ENCODE measurements at regions not wholly inside any gene's neighbourhood (a gene's known extent, or its start where the extent isn't known, plus 50 kb on each side); places are given as distances from the start of the nearest gene placed in this dataset.
"Not testable (repeated sequence)": the region's sequence is repeated elsewhere in the genome, so short reads cannot be mapped to it uniquely, and the experiment has no call there.

GRCh38 chr5:67805666-67806348 lies 409.7 kb upstream of the PIK3R1 start:
- no peak overlapping the region for H3K27ac ChIP-seq (ENCODE audit: low read depth, low read length)
- H3K36me3 ChIP-seq (ENCODE audit: control insufficient read depth, insufficient read depth, low read length): no peaks in the 10 kb centered on the region
- H3K4me3 ChIP-seq (ENCODE audit: low read depth, low read length): no peak overlapping the region
- no peaks in the 10 kb centered on the region for H3K27me3 ChIP-seq (ENCODE audit: control insufficient read depth, insufficient read depth, low read length)
- H3K9me3 ChIP-seq (ENCODE audit: control insufficient read depth, insufficient read depth, low read length): no peaks in the 10 kb centered on the region
- WGBS (ENCODE audit: insufficient coverage): 79% methylated on average over 4 of the region's 4 CpGs
- DNase-seq (ENCODE audit: low read depth in 4 of 6, low spot score in 6 of 6): no peak
- H3K4me1 ChIP-seq (ENCODE audit: control insufficient read depth, insufficient read depth, low read length): no peaks in the 10 kb centered on the region

- Histone ChIP-seq H3K27ac (ENCODE audit: low read depth, low read length) (no peak overlapping the region), H3K4me3 (ENCODE audit: low read depth, low read length) (no peak overlapping the region), H3K9me3 (ENCODE audit: control insufficient read depth, insufficient read depth, low read length) (no peaks in the 10 kb centered on the region), H3K36me3 (ENCODE audit: control insufficient read depth, insufficient read depth, low read length) (no peaks in the 10 kb centered on the region), H3K4me1 (ENCODE audit: control insufficient read depth, insufficient read depth, low read length) (no peaks in the 10 kb centered on the region), H3K27me3 (ENCODE audit: control insufficient read depth, insufficient read depth, low read length) (no peaks in the 10 kb centered on the region)
- DNase-seq (ENCODE audit: low read depth in 4 of 6, low spot score in 6 of 6): no peak
- no CpG with 5 or more reads among the region's 2 CpGs for WGBS (ENCODE audit: insufficient coverage)
Measured at GRCh38 chr5:67802766-67803165, 412.8 kb upstream of the PIK3R1 start.

GRCh38 chr5:67799732-67800234 lies 415.8 kb upstream of the PIK3R1 start:
- WGBS (ENCODE audit: insufficient coverage): 100% methylated on average over 4 of the region's 5 CpGs
- no peaks in the 10 kb centered on the region for H3K4me1 ChIP-seq (ENCODE audit: control insufficient read depth, insufficient read depth, low read length)
- H3K36me3 ChIP-seq (ENCODE audit: control insufficient read depth, insufficient read depth, low read length): no peaks in the 10 kb centered on the region
- no peak for DNase-seq (ENCODE audit: low read depth in 4 of 6, low spot score in 6 of 6)
- H3K27me3 ChIP-seq (ENCODE audit: control insufficient read depth, insufficient read depth, low read length): no peaks in the 10 kb centered on the region
- H3K9me3 ChIP-seq (ENCODE audit: control insufficient read depth, insufficient read depth, low read length): no peaks in the 10 kb centered on the region
- H3K4me3 ChIP-seq (ENCODE audit: low read depth, low read length): no peak overlapping the region
- H3K27ac ChIP-seq (ENCODE audit: low read depth, low read length): no peak overlapping the region

GRCh38 chr5:67798470-67798869 lies 417.1 kb upstream of the PIK3R1 start:
- not testable (repeated sequence) for H3K27me3 ChIP-seq (ENCODE audit: control insufficient read depth, insufficient read depth, low read length); DNase-seq (ENCODE audit: low read depth in 4 of 6, low spot score in 6 of 6); H3K4me1 ChIP-seq (ENCODE audit: control insufficient read depth, insufficient read depth, low read length); H3K9me3 ChIP-seq (ENCODE audit: control insufficient read depth, insufficient read depth, low read length); H3K36me3 ChIP-seq (ENCODE audit: control insufficient read depth, insufficient read depth, low read length); H3K4me3 ChIP-seq (ENCODE audit: low read depth, low read length); H3K27ac ChIP-seq (ENCODE audit: low read depth, low read length)
- WGBS (ENCODE audit: insufficient coverage): 89% methylated on average over 2 of the region's 5 CpGs

- Histone ChIP-seq H3K27me3 (ENCODE audit: control insufficient read depth, insufficient read depth, low read length) (no peaks in the 10 kb centered on the region), H3K9me3 (ENCODE audit: control insufficient read depth, insufficient read depth, low read length) (no peaks in the 10 kb centered on the region), H3K4me1 (ENCODE audit: control insufficient read depth, insufficient read depth, low read length) (no peaks in the 10 kb centered on the region), H3K27ac (ENCODE audit: low read depth, low read length) (no peak overlapping the region), H3K4me3 (ENCODE audit: low read depth, low read length) (no peak overlapping the region), H3K36me3 (ENCODE audit: control insufficient read depth, insufficient read depth, low read length) (no peaks in the 10 kb centered on the region)
- no CpG with 5 or more reads among the region's 5 CpGs for WGBS (ENCODE audit: insufficient coverage)
- no peak for DNase-seq (ENCODE audit: low read depth in 4 of 6, low spot score in 6 of 6)
Measured at GRCh38 chr5:67795781-67796477, 419.6 kb upstream of the PIK3R1 start.

- DNase-seq (ENCODE audit: low read depth in 4 of 6, low spot score in 6 of 6): no peak
- no peaks in the 10 kb centered on the region for H3K27me3 ChIP-seq (ENCODE audit: control insufficient read depth, insufficient read depth, low read length)
- WGBS (ENCODE audit: insufficient coverage): no CpG with 5 or more reads among the region's 2 CpGs
- no peak overlapping the region for H3K27ac ChIP-seq (ENCODE audit: low read depth, low read length)
- H3K4me3 ChIP-seq (ENCODE audit: low read depth, low read length): no peak overlapping the region
- no peaks in the 10 kb centered on the region for H3K4me1 ChIP-seq (ENCODE audit: control insufficient read depth, insufficient read depth, low read length)
- H3K9me3 ChIP-seq (ENCODE audit: control insufficient read depth, insufficient read depth, low read length): no peaks in the 10 kb centered on the region
- no peaks in the 10 kb centered on the region for H3K36me3 ChIP-seq (ENCODE audit: control insufficient read depth, insufficient read depth, low read length)
Measured at GRCh38 chr5:67793966-67794365, 421.6 kb upstream of the PIK3R1 start.

- no peaks in the 10 kb centered on the region for H3K9me3 ChIP-seq (ENCODE audit: control insufficient read depth, insufficient read depth, low read length)
- WGBS (ENCODE audit: insufficient coverage): no CpG with 5 or more reads among the region's 1 CpG
- no peaks in the 10 kb centered on the region for H3K27me3 ChIP-seq (ENCODE audit: control insufficient read depth, insufficient read depth, low read length)
- no peak for DNase-seq (ENCODE audit: low read depth in 4 of 6, low spot score in 6 of 6)
- H3K4me3 ChIP-seq (ENCODE audit: low read depth, low read length): no peak overlapping the region
- H3K4me1 ChIP-seq (ENCODE audit: control insufficient read depth, insufficient read depth, low read length): no peaks in the 10 kb centered on the region
- H3K27ac ChIP-seq (ENCODE audit: low read depth, low read length): no peak overlapping the region
- no peaks in the 10 kb centered on the region for H3K36me3 ChIP-seq (ENCODE audit: control insufficient read depth, insufficient read depth, low read length)
Measured at GRCh38 chr5:67793418-67793817, 422.1 kb upstream of the PIK3R1 start.

GRCh38 chr5:67792891-67793290 lies 422.7 kb upstream of the PIK3R1 start:
- Histone ChIP-seq H3K4me1 (ENCODE audit: control insufficient read depth, insufficient read depth, low read length) (no peaks in the 10 kb centered on the region), H3K27ac (ENCODE audit: low read depth, low read length) (no peak overlapping the region), H3K4me3 (ENCODE audit: low read depth, low read length) (no peak overlapping the region), H3K36me3 (ENCODE audit: control insufficient read depth, insufficient read depth, low read length) (no peaks in the 10 kb centered on the region), H3K9me3 (ENCODE audit: control insufficient read depth, insufficient read depth, low read length) (no peaks in the 10 kb centered on the region), H3K27me3 (ENCODE audit: control insufficient read depth, insufficient read depth, low read length) (no peaks in the 10 kb centered on the region)
- no CpG with 5 or more reads among the region's 3 CpGs for WGBS (ENCODE audit: insufficient coverage)
- DNase-seq (ENCODE audit: low read depth in 4 of 6, low spot score in 6 of 6): no peak

- Histone ChIP-seq H3K27me3 (ENCODE audit: control insufficient read depth, insufficient read depth, low read length) (no peaks in the 10 kb centered on the region), H3K36me3 (ENCODE audit: control insufficient read depth, insufficient read depth, low read length) (no peaks in the 10 kb centered on the region), H3K27ac (ENCODE audit: low read depth, low read length) (no peak overlapping the region), H3K4me3 (ENCODE audit: low read depth, low read length) (no peak overlapping the region), H3K9me3 (ENCODE audit: control insufficient read depth, insufficient read depth, low read length) (no peaks in the 10 kb centered on the region), H3K4me1 (ENCODE audit: control insufficient read depth, insufficient read depth, low read length) (no peaks in the 10 kb centered on the region)
- 93% methylated on average over 3 of the region's 4 CpGs for whole genome bisulfite sequencing (ENCODE audit: insufficient coverage)
- no peak for DNase-seq (ENCODE audit: low read depth in 4 of 6, low spot score in 6 of 6)
Measured at GRCh38 chr5:67790390-67790789, 425.2 kb upstream of the PIK3R1 start.

Data from spinal cord (tissue), 9 donors.